Kidney epithelial cell (primary cell): ENCODE measurements at regions not wholly inside any gene's neighbourhood (a gene's known extent, or its start where the extent isn't known, plus 50 kb on each side); places are given as distances from the start of the nearest gene placed in this dataset.
"Not testable (repeated sequence)": the region's sequence is repeated elsewhere in the genome, so short reads cannot be mapped to it uniquely, and the experiment has no call there.

Source experiments
- DNase-seq: peaks from one replicate; pipeline ENCODE4 v3.0.0-alpha.2; 2010; ENCODE audit warnings: low read depth
- H3K27me3 ChIP-seq: 2 replicates; pipeline ENCODE4 v1.6.0; 2011; ENCODE audit warnings: low read length; ENCODE audit not compliant: control insufficient read depth, insufficient read depth
- H3K36me3 ChIP-seq: 2 replicates; pipeline ENCODE4 v1.5.1; 2011; ENCODE audit warnings: low read length; ENCODE audit not compliant: control insufficient read depth, insufficient read depth
- H3K4me3 ChIP-seq: 2 replicates; pipeline ENCODE4 v1.5.1; 2011; ENCODE audit warnings: low read depth, mild to moderate bottlenecking, control low read depth, low read length
- CTCF ChIP-seq: IDR thresholded peaks from 2 replicates; pipeline ENCODE4 v1.5.1; 2011; ENCODE audit warnings: mild to moderate bottlenecking, moderate library complexity, low read length, control low read depth, inconsistent platforms; ENCODE audit not compliant: insufficient read depth, poor library complexity, severe bottlenecking

GRCh38 chrX:82757614-82758013 is 750.5 kb upstream of the POU3F4 start:
- Histone ChIP-seq H3K36me3 (no peaks in the 10 kb centered on the region), H3K27me3 (no peaks in the 10 kb centered on the region), H3K4me3 (no peak overlapping the region)
- DNase-seq: no peak
- TF ChIP-seq CTCF: no peak

- Histone ChIP-seq H3K4me3 (no peak overlapping the region), H3K27me3 (no peaks in the 10 kb centered on the region), H3K36me3 (no peaks in the 10 kb centered on the region)
- no peak for DNase-seq
- no peak for TF ChIP-seq CTCF
Measured at GRCh38 chrX:82764521-82764920, 743.6 kb upstream of the POU3F4 start.

GRCh38 chrX:82765811-82766210 is 742.3 kb upstream of the POU3F4 start:
- TF ChIP-seq CTCF: no peak
- H3K36me3 ChIP-seq: no peaks in the 10 kb centered on the region
- no peak for DNase-seq

GRCh38 chrX:82775426-82775825 is 732.7 kb upstream of the POU3F4 start:
- no peak for TF ChIP-seq CTCF
- H3K27me3 ChIP-seq: no peaks in the 10 kb centered on the region

More at GRCh38 chrX:82765811-82766210, 742.3 kb upstream of the POU3F4 start:
- no peaks in the 10 kb centered on the region for H3K27me3 ChIP-seq
- no peak overlapping the region for H3K4me3 ChIP-seq

GRCh38 chrX:82782014-82782413 is 726.1 kb upstream of the POU3F4 start:
- DNase-seq: no peak
- TF ChIP-seq CTCF: no peak
- Histone ChIP-seq H3K4me3 (no peak overlapping the region), H3K27me3 (no peaks in the 10 kb centered on the region), H3K36me3 (no peaks in the 10 kb centered on the region)

More at GRCh38 chrX:82775426-82775825, 732.7 kb upstream of the POU3F4 start:
- H3K4me3 ChIP-seq: no peak overlapping the region
- no peak for DNase-seq
- H3K36me3 ChIP-seq: no peaks in the 10 kb centered on the region

- not testable (repeated sequence) for H3K27me3 ChIP-seq, H3K4me3 ChIP-seq, DNase-seq, H3K36me3 ChIP-seq
Measured at GRCh38 chrX:82812902-82813301, 695.2 kb upstream of the POU3F4 start.
